ENCODE measurements at regions not wholly inside any gene's neighbourhood (a gene's known extent, or its start where the extent isn't known, plus 50 kb on each side); places are given as distances from the start of the nearest gene placed in this dataset.

DNA sequence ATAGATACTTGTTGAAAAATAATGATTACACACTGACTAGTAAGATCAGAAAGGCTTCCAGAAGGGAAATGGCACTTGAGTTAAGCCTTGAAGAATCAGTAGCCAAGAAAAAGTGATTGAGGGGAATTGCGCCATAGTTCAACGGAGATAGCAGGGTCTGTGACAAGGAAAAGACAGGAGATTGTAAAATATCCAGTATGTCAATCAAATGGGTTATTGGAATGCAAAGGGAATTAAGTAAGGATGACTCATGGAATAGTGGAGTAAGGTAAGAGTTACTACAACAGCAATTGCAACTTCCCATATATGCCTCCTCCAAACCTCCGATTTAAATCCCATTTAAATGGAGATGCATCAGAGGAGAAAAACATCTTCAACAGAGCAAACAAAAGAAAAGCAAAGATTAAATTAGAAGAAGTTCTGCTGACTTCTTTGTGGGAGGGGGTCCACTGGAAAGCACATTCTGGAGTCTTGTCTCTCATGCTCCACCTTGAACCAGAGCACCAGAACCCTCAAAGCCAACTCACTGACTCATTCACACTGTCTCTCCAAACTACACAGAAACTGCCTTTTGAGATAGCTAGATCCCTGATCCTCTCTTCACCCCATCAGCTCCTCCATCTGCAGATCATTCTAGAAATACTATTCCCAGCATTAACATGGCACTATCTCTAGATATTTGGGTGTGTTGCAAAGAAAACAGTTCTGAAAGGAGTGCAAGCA is 138.2 kb downstream of the NUAK1 start:
- TF ChIP-seq, protein P1, sequence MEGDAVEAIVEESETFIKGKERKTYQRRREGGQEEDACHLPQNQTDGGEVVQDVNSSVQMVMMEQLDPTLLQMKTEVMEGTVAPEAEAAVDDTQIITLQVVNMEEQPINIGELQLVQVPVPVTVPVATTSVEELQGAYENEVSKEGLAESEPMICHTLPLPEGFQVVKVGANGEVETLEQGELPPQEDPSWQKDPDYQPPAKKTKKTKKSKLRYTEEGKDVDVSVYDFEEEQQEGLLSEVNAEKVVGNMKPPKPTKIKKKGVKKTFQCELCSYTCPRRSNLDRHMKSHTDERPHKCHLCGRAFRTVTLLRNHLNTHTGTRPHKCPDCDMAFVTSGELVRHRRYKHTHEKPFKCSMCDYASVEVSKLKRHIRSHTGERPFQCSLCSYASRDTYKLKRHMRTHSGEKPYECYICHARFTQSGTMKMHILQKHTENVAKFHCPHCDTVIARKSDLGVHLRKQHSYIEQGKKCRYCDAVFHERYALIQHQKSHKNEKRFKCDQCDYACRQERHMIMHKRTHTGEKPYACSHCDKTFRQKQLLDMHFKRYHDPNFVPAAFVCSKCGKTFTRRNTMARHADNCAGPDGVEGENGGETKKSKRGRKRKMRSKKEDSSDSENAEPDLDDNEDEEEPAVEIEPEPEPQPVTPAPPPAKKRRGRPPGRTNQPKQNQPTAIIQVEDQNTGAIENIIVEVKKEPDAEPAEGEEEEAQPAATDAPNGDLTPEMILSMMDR (IDR thresholded peaks at IDR 0.05): no peak
- no peak for TF ChIP-seq POLR2A (IDR thresholded peaks at IDR 0.05)

All from ovary (tissue), 3 donors.